HL-60 (cell line): ENCODE measurements at regions not wholly inside any gene's neighbourhood (a gene's known extent, or its start where the extent isn't known, plus 50 kb on each side); places are given as distances from the start of the nearest gene placed in this dataset.

Experiments
- CTCF ChIP-seq: IDR thresholded peaks from one replicate; pipeline ENCODE4 v1.5.1; 2011; ENCODE audit warnings: low read length, control low read depth, inconsistent platforms; ENCODE audit not compliant: insufficient read depth
- POLR2AphosphoS5 ChIP-seq: IDR thresholded peaks from 2 replicates; pipeline ENCODE4 v1.6.1; 2012; ENCODE audit warnings: low read depth
- REST ChIP-seq: IDR thresholded peaks from 2 replicates; pipeline ENCODE4 v1.6.1; 2012; ENCODE audit warnings: low read depth; ENCODE audit not compliant: insufficient replicate concordance
- SPI1 ChIP-seq: IDR thresholded peaks from 2 replicates; pipeline ENCODE4 v1.6.1; 2012; ENCODE audit warnings: low read depth, mild to moderate bottlenecking, borderline replicate concordance

- TF ChIP-seq CTCF (no peak), SPI1 (no peak), POLR2AphosphoS5 (no peak), REST (no peak)
Measured at GRCh38 chr12:77374673-77375072, 309.3 kb upstream of the E2F7 start.
